GM10266 (cell line): ENCODE measurements at regions not wholly inside any gene's neighbourhood (a gene's known extent, or its start where the extent isn't known, plus 50 kb on each side); places are given as distances from the start of the nearest gene placed in this dataset.

Experiments used
- DNase-seq: peaks from one replicate; pipeline ENCODE4 v3.0.0; 2012; ENCODE audit errors: extremely low spot score
- CTCF ChIP-seq: IDR thresholded peaks from 2 replicates; pipeline ENCODE4 v1.5.1; 2012; ENCODE audit warnings: mild to moderate bottlenecking, low read depth; ENCODE audit not compliant: control insufficient read depth, insufficient read depth; ENCODE audit errors: missing control alignments

- no peak for DNase-seq
- TF ChIP-seq CTCF, result no peak
These were observed 163.0 kb downstream of the EFNB2 start for GRCh38 chr13:106372199-106373155.

GRCh38 chr13:106371024-106371423 is 164.4 kb downstream of the EFNB2 start:
- TF ChIP-seq CTCF, result no peak
- DNase-seq, result no peak

- TF ChIP-seq CTCF, result no peak
- DNase-seq, result no peak
These were observed 165.6 kb downstream of the EFNB2 start for GRCh38 chr13:106369858-106370257.

- DNase-seq, result no peak
- TF ChIP-seq CTCF, result no peak
These were observed 166.4 kb downstream of the EFNB2 start for GRCh38 chr13:106369091-106369490.

- no peak for TF ChIP-seq CTCF
- no peak for DNase-seq
These were observed 168.0 kb downstream of the EFNB2 start for GRCh38 chr13:106367361-106367971.

- DNase-seq, result no peak
- TF ChIP-seq CTCF, result no peak
These were observed 172.8 kb downstream of the EFNB2 start for GRCh38 chr13:106362707-106363106.

GRCh38 chr13:106361621-106362020 is 173.8 kb downstream of the EFNB2 start:
- no peak for DNase-seq
- no peak for TF ChIP-seq CTCF
